ENCODE measurements at regions not wholly inside any gene's neighbourhood (a gene's known extent, or its start where the extent isn't known, plus 50 kb on each side); places are given as distances from the start of the nearest gene placed in this dataset.
"Not testable (repeated sequence)": the region's sequence is repeated elsewhere in the genome, so short reads cannot be mapped to it uniquely, and the experiment has no call there.

DNA sequence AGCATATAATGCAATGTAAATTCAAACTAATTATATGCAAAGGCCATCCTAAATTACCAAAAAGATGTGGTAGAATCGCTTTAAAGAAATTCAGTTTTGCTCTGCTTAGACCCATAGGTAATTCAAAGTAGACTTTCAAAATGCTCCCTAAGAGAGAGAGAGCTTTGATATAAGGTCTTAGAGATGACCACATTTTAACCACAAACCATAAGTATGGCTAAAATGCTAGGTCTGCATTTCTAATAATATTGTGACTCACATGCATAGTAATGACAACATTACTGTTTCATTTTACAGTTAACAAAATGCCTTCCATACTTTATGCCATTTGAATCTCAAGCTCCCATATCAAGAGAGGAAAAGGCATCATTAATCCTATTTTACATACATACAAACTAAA is 144.5 kb downstream of the RAD51AP2 start:
- H3K4me3 ChIP-seq (ENCODE audit: low read depth, low read length), result no peak overlapping the region
- TF ChIP-seq, protein P1, sequence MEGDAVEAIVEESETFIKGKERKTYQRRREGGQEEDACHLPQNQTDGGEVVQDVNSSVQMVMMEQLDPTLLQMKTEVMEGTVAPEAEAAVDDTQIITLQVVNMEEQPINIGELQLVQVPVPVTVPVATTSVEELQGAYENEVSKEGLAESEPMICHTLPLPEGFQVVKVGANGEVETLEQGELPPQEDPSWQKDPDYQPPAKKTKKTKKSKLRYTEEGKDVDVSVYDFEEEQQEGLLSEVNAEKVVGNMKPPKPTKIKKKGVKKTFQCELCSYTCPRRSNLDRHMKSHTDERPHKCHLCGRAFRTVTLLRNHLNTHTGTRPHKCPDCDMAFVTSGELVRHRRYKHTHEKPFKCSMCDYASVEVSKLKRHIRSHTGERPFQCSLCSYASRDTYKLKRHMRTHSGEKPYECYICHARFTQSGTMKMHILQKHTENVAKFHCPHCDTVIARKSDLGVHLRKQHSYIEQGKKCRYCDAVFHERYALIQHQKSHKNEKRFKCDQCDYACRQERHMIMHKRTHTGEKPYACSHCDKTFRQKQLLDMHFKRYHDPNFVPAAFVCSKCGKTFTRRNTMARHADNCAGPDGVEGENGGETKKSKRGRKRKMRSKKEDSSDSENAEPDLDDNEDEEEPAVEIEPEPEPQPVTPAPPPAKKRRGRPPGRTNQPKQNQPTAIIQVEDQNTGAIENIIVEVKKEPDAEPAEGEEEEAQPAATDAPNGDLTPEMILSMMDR (IDR thresholded peaks at IDR 0.05; ENCODE audit: control insufficient read depth, extremely low read depth, insufficient read depth), result no peak
- DNase-seq (ENCODE audit: low read depth), result no peak

DNA sequence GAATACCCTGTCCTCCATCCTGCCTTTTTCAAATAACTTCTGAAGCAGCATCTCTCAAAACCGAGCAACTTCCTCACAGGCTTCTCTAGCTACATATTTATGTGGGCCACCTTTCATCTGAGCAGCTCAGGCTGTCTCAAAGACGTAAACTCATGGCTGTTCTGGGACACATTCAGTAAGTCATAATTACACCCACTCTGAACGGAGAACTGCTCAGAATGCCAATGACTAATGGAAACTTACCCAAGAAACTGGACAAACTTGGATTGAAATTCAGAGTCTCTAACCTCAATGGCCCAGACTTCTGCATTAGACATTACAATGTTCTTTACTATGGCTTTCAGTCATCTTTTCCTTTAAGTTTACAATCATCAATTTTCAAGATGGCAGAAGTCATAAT is 145.2 kb downstream of the RAD51AP2 start:
- no peak overlapping the region for H3K4me3 ChIP-seq (ENCODE audit: low read depth, low read length)
- TF ChIP-seq, protein P1 (IDR thresholded peaks at IDR 0.05; ENCODE audit: control insufficient read depth, extremely low read depth, insufficient read depth), result no peak
- no peak for DNase-seq (ENCODE audit: low read depth)

DNA sequence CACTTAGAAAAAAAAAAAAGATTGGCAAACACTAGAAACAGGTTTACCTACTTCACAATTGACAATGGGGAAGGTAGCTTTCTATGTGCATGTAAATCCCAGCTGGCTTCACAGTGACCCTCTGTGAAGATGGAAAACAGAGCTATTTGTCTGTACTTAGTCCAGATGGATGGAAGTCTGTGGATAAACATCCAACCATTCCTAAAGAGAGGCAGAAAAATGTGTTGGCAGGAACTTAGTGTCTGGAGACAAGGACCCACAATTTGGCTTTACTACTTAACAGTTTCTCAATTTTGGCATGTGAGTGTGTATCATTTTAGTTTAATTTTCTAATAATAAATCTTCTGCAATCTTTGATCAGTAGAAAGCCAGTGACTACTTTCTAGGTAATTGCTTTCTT is 154.4 kb downstream of the RAD51AP2 start:
- TF ChIP-seq, protein P1 (IDR thresholded peaks at IDR 0.05; ENCODE audit: control insufficient read depth, extremely low read depth, insufficient read depth), result no peak
- DNase-seq (ENCODE audit: low read depth), result no peak
- no peak overlapping the region for H3K4me3 ChIP-seq (ENCODE audit: low read depth, low read length)

DNA sequence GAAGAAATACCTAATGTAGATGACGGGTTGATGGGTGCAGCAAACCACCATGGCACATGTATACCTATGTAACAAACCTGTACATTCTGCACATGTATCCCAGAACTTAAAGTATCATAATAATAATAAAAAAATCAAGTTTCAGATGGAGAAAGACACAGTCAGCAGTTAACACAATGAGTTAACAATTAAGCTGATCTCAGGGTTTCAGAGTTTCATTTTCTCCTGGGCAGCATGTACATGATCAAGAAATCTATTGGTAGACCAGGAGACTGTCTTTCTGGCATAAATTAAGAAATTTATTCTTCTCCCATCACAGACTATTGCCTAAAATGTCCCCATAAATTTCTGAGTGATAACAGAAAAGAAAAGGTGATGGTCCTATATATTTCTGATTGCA is 155.3 kb downstream of the RAD51AP2 start:
- no peak overlapping the region for H3K4me3 ChIP-seq (ENCODE audit: low read depth, low read length)
- DNase-seq (ENCODE audit: low read depth), result no peak
- TF ChIP-seq, protein P1 (IDR thresholded peaks at IDR 0.05; ENCODE audit: control insufficient read depth, extremely low read depth, insufficient read depth), result no peak

DNA sequence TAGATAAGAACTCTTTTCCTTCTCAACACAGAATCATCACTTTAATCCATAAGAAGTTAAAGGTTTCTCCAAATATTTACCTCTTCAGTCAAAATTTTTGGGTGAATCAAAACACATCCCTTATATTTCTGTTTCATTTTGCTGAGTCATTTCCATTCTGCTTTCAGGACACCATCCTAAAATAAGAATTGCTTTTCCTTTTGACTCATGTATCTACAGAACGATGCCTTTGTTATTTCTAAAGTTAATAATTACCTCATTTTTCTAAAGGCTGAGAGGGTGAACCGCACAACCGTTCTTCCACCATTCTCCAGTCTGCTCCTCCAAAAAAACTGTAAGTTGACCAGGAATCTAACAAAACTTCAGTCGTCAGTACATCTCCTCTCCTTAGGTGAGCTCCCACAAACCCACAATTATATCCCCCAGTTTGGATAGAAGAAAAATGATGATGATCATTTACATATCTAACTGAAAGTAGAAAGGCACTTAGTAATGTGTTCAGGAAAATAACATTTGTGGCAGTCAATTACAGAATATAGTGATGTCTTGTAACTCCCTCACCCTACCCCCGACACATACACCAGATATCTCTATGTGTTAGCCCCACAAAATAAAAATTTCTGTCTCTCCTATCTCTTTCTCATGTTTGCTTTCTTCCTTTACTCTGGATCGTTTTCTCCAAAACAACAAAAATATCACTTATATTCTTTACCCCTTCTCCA is 162.5 kb downstream of the RAD51AP2 start:
- TF ChIP-seq, protein P1 (IDR thresholded peaks at IDR 0.05; ENCODE audit: control insufficient read depth, extremely low read depth, insufficient read depth), result no peak
- no peak for DNase-seq (ENCODE audit: low read depth)
- H3K4me3 ChIP-seq (ENCODE audit: low read depth, low read length), result no peak overlapping the region

DNA sequence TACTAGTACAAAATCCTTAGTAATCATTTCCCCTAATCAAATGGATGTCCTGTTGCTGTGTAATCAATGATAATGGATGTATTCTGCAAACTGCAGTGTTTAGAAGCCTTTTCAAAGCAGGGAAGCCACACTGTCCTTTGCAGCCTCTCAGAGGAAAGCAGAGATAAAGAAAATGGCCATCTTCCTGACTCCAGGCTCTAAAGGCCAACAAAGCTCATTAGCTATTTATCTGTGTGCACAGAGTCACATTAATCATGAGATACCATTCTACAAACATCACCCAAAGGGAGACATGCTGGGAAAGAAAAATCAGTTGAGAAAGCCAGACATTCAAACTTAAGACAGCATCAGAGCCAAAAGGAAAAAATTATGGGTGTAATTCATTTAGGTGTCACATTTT is 165.0 kb downstream of the RAD51AP2 start:
- no peak for DNase-seq (ENCODE audit: low read depth)
- H3K4me3 ChIP-seq (ENCODE audit: low read depth, low read length), result no peak overlapping the region
- TF ChIP-seq, protein P1 (IDR thresholded peaks at IDR 0.05; ENCODE audit: control insufficient read depth, extremely low read depth, insufficient read depth), result no peak

DNA sequence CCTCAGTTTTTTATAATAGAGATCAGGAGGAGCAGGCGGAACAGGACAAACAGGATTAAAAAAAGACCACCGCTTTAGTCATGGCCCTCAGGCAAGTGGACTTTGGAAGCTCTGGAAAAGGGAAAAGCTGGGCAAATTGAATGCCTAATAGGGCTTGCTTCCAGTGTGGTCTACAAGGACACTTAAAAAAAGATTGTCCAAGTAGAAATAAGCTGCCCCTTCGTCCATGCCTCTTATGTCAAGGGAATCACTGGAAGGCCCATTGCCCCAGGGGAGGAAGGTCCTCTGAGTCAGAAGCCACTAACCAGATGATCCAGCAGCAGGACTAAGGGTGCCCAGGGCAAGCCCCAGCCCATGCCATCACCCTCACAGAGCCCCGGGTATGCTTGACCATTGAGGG is 175.5 kb downstream of the RAD51AP2 start:
- H3K4me3 ChIP-seq (ENCODE audit: low read depth, low read length); DNase-seq (ENCODE audit: low read depth): not testable (repeated sequence)

All from LNCaP clone FGC (cell line).